ENCODE measurements at regions not wholly inside any gene's neighbourhood (a gene's known extent, or its start where the extent isn't known, plus 50 kb on each side); places are given as distances from the start of the nearest gene placed in this dataset.
"Not testable (repeated sequence)": the region's sequence is repeated elsewhere in the genome, so short reads cannot be mapped to it uniquely, and the experiment has no call there.

GRCh38 chr6:68502946-68503345 is 132.1 kb upstream of the ADGRB3 start:
- no peaks in the 10 kb centered on the region for H3K36me3 ChIP-seq (replicated peaks; ENCODE audit: insufficient read depth, low read length)

DNA sequence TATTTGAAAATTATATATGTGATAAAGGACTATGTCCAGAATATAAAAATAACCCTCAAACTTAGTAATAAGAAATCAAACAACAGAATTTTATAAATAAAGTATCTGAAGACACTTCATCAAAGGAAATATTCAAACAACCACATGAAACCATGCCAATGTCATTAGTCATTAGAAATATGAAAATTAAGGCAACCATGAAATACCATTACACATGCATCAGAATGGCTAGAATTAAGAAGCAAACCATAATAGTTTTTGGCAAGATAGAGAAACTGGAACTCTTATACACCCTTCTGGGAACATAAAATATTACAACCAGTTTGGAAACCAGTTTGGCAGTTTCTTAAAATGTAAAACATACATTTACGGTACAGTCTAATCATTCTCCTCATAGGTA is 137.2 kb upstream of the ADGRB3 start:
- no peaks in the 10 kb centered on the region for H3K36me3 ChIP-seq (replicated peaks; ENCODE audit: insufficient read depth, low read length)
- DNase-seq = no peak
- no peak overlapping the region for H3K9ac ChIP-seq (ENCODE audit: low read length)
- no peaks in the 10 kb centered on the region for H4K20me1 ChIP-seq (ENCODE audit: insufficient read depth, low read length)
- H3K9me2 ChIP-seq (replicated peaks; ENCODE audit: insufficient read depth, low read length) = no peaks in the 10 kb centered on the region
- no peaks in the 10 kb centered on the region for H3K4me1 ChIP-seq (ENCODE audit: low read length)
- H3K27ac ChIP-seq (ENCODE audit: low read length) = no peak overlapping the region
- H3K4me3 ChIP-seq (ENCODE audit: low read length) = no peak overlapping the region
- H2AFZ ChIP-seq (ENCODE audit: low read length) = no peak overlapping the region
- TF ChIP-seq CTCF (IDR thresholded peaks at IDR 0.05; ENCODE audit: low read length) = no peak
- no peak for TF ChIP-seq EZH2 (optimal IDR thresholded peaks at IDR 0.05; ENCODE audit: low read depth, low read length)
- TF ChIP-seq EZH2phosphoT487 (IDR thresholded peaks at IDR 0.05; ENCODE audit: low read length) = no peak
- H3K4me2 ChIP-seq (ENCODE audit: low read depth, low read length) = no peak overlapping the region
- no peaks in the 10 kb centered on the region for H3F3A ChIP-seq (ENCODE audit: insufficient read depth, low read length)
- H3K79me2 ChIP-seq (ENCODE audit: low read length) = no peaks in the 10 kb centered on the region
- H3K9me3 ChIP-seq (replicated peaks; ENCODE audit: insufficient read depth, low read length) = no peaks in the 10 kb centered on the region
- H3K27me3 ChIP-seq (replicated peaks; ENCODE audit: insufficient read depth, low read length) = no peaks in the 10 kb centered on the region

More at GRCh38 chr6:68502946-68503345, 132.1 kb upstream of the ADGRB3 start:
- no peaks in the 10 kb centered on the region for H3K79me2 ChIP-seq (ENCODE audit: low read length)
- H4K20me1 ChIP-seq (ENCODE audit: insufficient read depth, low read length) = no peaks in the 10 kb centered on the region
- H3K9me2 ChIP-seq (replicated peaks; ENCODE audit: insufficient read depth, low read length) = no peaks in the 10 kb centered on the region
- DNase-seq = no peak
- no peak overlapping the region for H3K27ac ChIP-seq (ENCODE audit: low read length)
- H3K9me3 ChIP-seq (replicated peaks; ENCODE audit: insufficient read depth, low read length) = no peaks in the 10 kb centered on the region
- H2AFZ ChIP-seq (ENCODE audit: low read length) = no peak overlapping the region
- H3K4me3 ChIP-seq (ENCODE audit: low read length) = no peak overlapping the region
- TF ChIP-seq CTCF (IDR thresholded peaks at IDR 0.05; ENCODE audit: low read length) (no peak), EZH2 (optimal IDR thresholded peaks at IDR 0.05; ENCODE audit: low read depth, low read length) (no peak), EZH2phosphoT487 (IDR thresholded peaks at IDR 0.05; ENCODE audit: low read length) (no peak)
- H3F3A ChIP-seq (ENCODE audit: insufficient read depth, low read length) = no peaks in the 10 kb centered on the region
- no peaks in the 10 kb centered on the region for H3K4me1 ChIP-seq (ENCODE audit: low read length)
- H3K9ac ChIP-seq (ENCODE audit: low read length) = no peak overlapping the region
- H3K27me3 ChIP-seq (replicated peaks; ENCODE audit: insufficient read depth, low read length) = no peaks in the 10 kb centered on the region
- H3K4me2 ChIP-seq (ENCODE audit: low read depth, low read length) = no peak overlapping the region

GRCh38 chr6:68494880-68495279 is 140.2 kb upstream of the ADGRB3 start:
- H3K4me2 ChIP-seq (ENCODE audit: low read depth, low read length); H3K27ac ChIP-seq (ENCODE audit: low read length); H3K9me3 ChIP-seq (replicated peaks; ENCODE audit: insufficient read depth, low read length); H3K9ac ChIP-seq (ENCODE audit: low read length); H3K4me3 ChIP-seq (ENCODE audit: low read length); DNase-seq; H2AFZ ChIP-seq (ENCODE audit: low read length); H3K27me3 ChIP-seq (replicated peaks; ENCODE audit: insufficient read depth, low read length); H3K9me2 ChIP-seq (replicated peaks; ENCODE audit: insufficient read depth, low read length); H3K36me3 ChIP-seq (replicated peaks; ENCODE audit: insufficient read depth, low read length); H4K20me1 ChIP-seq (ENCODE audit: insufficient read depth, low read length); H3F3A ChIP-seq (ENCODE audit: insufficient read depth, low read length); H3K4me1 ChIP-seq (ENCODE audit: low read length); H3K79me2 ChIP-seq (ENCODE audit: low read length): not testable (repeated sequence)

- no peaks in the 10 kb centered on the region for H3K9me3 ChIP-seq (replicated peaks; ENCODE audit: insufficient read depth, low read length)
- no peak for DNase-seq
- H4K20me1 ChIP-seq (ENCODE audit: insufficient read depth, low read length) = no peaks in the 10 kb centered on the region
- H3K36me3 ChIP-seq (replicated peaks; ENCODE audit: insufficient read depth, low read length) = no peaks in the 10 kb centered on the region
- no peaks in the 10 kb centered on the region for H3K27me3 ChIP-seq (replicated peaks; ENCODE audit: insufficient read depth, low read length)
- H2AFZ ChIP-seq (ENCODE audit: low read length) = no peak overlapping the region
- no peak overlapping the region for H3K27ac ChIP-seq (ENCODE audit: low read length)
- H3K4me2 ChIP-seq (ENCODE audit: low read depth, low read length) = no peak overlapping the region
- no peak overlapping the region for H3K4me3 ChIP-seq (ENCODE audit: low read length)
- H3K9me2 ChIP-seq (replicated peaks; ENCODE audit: insufficient read depth, low read length) = no peaks in the 10 kb centered on the region
- no peaks in the 10 kb centered on the region for H3K79me2 ChIP-seq (ENCODE audit: low read length)
- H3K4me1 ChIP-seq (ENCODE audit: low read length) = no peaks in the 10 kb centered on the region
- no peak for TF ChIP-seq CTCF (IDR thresholded peaks at IDR 0.05; ENCODE audit: low read length)
- TF ChIP-seq EZH2 (optimal IDR thresholded peaks at IDR 0.05; ENCODE audit: low read depth, low read length) = no peak
- TF ChIP-seq EZH2phosphoT487 (IDR thresholded peaks at IDR 0.05; ENCODE audit: low read length) = no peak
- no peaks in the 10 kb centered on the region for H3F3A ChIP-seq (ENCODE audit: insufficient read depth, low read length)
- no peak overlapping the region for H3K9ac ChIP-seq (ENCODE audit: low read length)
These were observed 158.5 kb upstream of the ADGRB3 start for GRCh38 chr6:68476611-68477010.
